GM21423 (cell line): ENCODE measurements at regions not wholly inside any gene's neighbourhood (a gene's known extent, or its start where the extent isn't known, plus 50 kb on each side); places are given as distances from the start of the nearest gene placed in this dataset.
"Not testable (repeated sequence)": the region's sequence is repeated elsewhere in the genome, so short reads cannot be mapped to it uniquely, and the experiment has no call there.

Experiments
- ATAC-seq: cut with Tn5 transposase; IDR thresholded peaks from one replicate; pipeline ENCODE4 v1.9.1; 2021; ENCODE audit warnings: mild to moderate bottlenecking, moderate library complexity; ENCODE audit not compliant: unreplicated experiment

GRCh38 chr9:126056312-126057021, 270.2 kb upstream of the MVB12B start:
- ATAC-seq: no peak

- ATAC-seq: no peak
Observed at GRCh38 chr9:126057121-126057825, 269.4 kb upstream of the MVB12B start.

GRCh38 chr9:126058011-126058531, 268.6 kb upstream of the MVB12B start:
- ATAC-seq: no peak

- no peak for ATAC-seq
Observed at GRCh38 chr9:126058591-126058990, 268.0 kb upstream of the MVB12B start.

- no peak for ATAC-seq
Observed at GRCh38 chr9:126061575-126061974, 265.1 kb upstream of the MVB12B start.

GRCh38 chr9:126062158-126062886, 264.3 kb upstream of the MVB12B start:
- no peak for ATAC-seq

- no peak for ATAC-seq
Observed at GRCh38 chr9:126063326-126063725, 263.3 kb upstream of the MVB12B start.

- ATAC-seq: no peak
Observed at GRCh38 chr9:126066131-126066530, 260.5 kb upstream of the MVB12B start.

- no peak for ATAC-seq
Observed at GRCh38 chr9:126067031-126067734, 259.4 kb upstream of the MVB12B start.

GRCh38 chr9:126068534-126069230, 257.9 kb upstream of the MVB12B start:
- ATAC-seq: no peak

GRCh38 chr9:126069400-126069955, 257.2 kb upstream of the MVB12B start:
- ATAC-seq: no peak

GRCh38 chr9:126070058-126070655, 256.5 kb upstream of the MVB12B start:
- ATAC-seq: no peak

- no peak for ATAC-seq
Observed at GRCh38 chr9:126071076-126071750, 255.4 kb upstream of the MVB12B start.

GRCh38 chr9:126077656-126078055, 249.0 kb upstream of the MVB12B start:
- not testable (repeated sequence) for ATAC-seq

GRCh38 chr9:126080641-126081040, 246.0 kb upstream of the MVB12B start:
- ATAC-seq: no peak

GRCh38 chr9:126081746-126082145, 244.9 kb upstream of the MVB12B start:
- no peak for ATAC-seq

GRCh38 chr9:126084008-126084407, 242.6 kb upstream of the MVB12B start:
- no peak for ATAC-seq

GRCh38 chr9:126084696-126085095, 241.9 kb upstream of the MVB12B start:
- ATAC-seq: no peak

- no peak for ATAC-seq
Observed at GRCh38 chr9:126085170-126085569, 241.5 kb upstream of the MVB12B start.
